ENCODE measurements at regions not wholly inside any gene's neighbourhood (a gene's known extent, or its start where the extent isn't known, plus 50 kb on each side); places are given as distances from the start of the nearest gene placed in this dataset.

GRCh38 chr1:222373831-222374602 lies 173.9 kb downstream of the HHIPL2 start:
- TF ChIP-seq EZH2 (IDR thresholded peaks at IDR 0.05; ENCODE audit: borderline replicate concordance, low read depth, low read length, severe bottlenecking) (no peak), CTCF (IDR thresholded peaks at IDR 0.05; ENCODE audit: borderline replicate concordance, extremely low read depth, low read length, poor library complexity, severe bottlenecking) (no peak)

Measured in DND-41 (cell line).